GM19397 (cell line): ENCODE measurements at regions not wholly inside any gene's neighbourhood (a gene's known extent, or its start where the extent isn't known, plus 50 kb on each side); places are given as distances from the start of the nearest gene placed in this dataset.

ENCODE experiments used
- ATAC-seq: cut with Tn5 transposase; IDR thresholded peaks from one replicate; pipeline ENCODE4 v1.9.1; 2021; ENCODE audit warnings: mild to moderate bottlenecking, moderate library complexity; ENCODE audit not compliant: unreplicated experiment

GRCh38 chr5:164359260-164360255, 854.1 kb downstream of the MAT2B start:
- ATAC-seq, result peak; percentile 28

DNA sequence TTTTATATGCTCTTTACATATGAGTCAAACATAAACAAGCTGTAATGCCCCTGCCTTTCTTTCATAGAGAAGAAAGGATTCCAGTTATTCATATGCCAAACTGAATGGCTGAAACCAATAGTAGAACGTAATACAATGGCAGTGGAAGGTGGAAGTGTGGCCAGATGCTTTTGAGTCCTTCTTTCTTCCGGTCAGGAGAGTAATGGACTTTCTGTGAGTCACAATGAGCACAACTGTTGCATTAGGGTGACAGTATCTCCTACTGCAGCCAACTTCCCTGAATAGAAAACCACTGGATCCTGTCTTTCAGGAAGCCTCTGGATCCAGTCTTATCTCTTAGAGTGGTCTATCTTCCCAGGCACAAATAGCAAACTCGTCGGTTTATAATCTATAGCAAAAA, 855.2 kb downstream of the MAT2B start:
- no peak for ATAC-seq

DNA sequence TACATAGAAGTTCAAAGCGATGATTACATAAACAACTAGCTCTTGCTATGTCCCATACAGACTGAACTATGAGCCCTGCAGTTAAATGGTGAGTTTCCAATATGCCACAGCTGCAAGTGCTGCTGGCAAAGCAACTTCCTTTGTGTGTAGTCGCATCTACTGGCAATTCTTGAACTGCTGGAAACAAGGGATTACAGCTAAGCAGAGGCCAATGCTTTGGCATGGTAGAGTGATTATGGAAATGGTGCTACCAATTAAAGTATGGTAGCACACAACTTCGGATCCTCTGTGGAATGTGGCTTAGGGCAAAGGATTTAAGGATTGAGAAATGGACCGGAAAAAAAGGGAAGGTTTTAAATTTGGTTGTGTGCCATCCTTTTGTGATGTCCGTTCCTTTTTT, 856.6 kb downstream of the MAT2B start:
- no peak for ATAC-seq

GRCh38 chr5:164362835-164363234, 857.4 kb downstream of the MAT2B start:
- no peak for ATAC-seq

- no peak for ATAC-seq
These were observed 859.1 kb downstream of the MAT2B start for GRCh38 chr5:164364237-164365208.

GRCh38 chr5:164370841-164371240, 865.4 kb downstream of the MAT2B start:
- ATAC-seq, result no peak

- ATAC-seq, result no peak
These were observed 867.5 kb downstream of the MAT2B start for GRCh38 chr5:164372892-164373291.

DNA sequence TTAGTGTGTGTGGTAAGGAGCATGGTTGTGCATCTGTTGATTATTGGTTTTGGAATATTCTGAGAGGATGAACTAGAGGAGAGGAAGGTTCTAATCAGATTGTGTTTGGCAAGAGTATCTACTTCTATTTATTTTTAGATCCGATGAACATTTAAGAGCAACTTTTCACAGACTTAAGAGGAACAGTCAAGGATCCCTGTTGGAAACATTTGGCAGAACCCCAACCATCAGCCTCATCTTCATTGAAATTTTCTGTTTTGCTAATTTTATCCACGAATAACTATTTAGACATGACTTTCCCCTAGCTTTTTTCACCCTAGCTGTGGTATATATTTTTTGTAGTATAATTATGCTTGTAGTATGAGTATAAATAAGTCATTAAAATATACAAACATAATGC, 868.5 kb downstream of the MAT2B start:
- ATAC-seq, result no peak

- ATAC-seq, result no peak
These were observed 869.6 kb downstream of the MAT2B start for GRCh38 chr5:164375051-164375450.

DNA sequence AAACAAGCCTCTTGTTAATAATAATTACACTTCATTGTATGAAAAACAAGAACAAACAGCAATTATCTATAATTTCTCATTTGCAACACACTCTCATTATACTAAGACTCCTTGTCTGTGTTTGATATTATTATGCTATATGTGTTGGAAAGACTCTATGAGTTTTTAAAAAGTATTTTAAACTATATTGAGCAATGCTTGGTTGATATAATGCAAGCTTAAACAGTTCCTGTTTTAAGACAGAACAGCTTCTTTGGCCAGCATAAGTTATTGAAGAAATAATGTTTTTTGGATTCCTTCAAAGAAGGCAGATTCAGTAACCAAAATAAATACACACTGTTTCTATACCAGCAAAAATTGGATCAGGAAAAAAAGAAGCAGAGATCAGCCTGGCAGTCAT, 871.4 kb downstream of the MAT2B start:
- ATAC-seq, result no peak

DNA sequence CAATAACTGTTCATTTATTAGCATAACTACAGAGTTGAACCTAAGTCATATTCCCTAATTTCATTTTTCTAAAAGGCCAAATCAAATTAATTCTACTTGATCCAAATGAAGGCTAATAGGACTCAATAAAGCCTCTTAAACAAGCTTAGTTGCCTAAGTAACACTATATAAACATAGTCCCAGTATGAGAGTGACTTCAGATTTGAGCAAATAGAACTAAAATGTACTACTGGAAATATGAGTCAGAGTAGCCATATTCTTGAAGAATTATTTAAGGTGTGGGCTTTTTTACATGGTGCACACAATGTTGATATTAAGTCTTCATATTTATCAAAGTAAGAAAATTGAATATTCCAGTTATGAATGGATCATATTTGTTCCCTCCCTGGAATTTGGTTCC, 872.3 kb downstream of the MAT2B start:
- ATAC-seq, result no peak

DNA sequence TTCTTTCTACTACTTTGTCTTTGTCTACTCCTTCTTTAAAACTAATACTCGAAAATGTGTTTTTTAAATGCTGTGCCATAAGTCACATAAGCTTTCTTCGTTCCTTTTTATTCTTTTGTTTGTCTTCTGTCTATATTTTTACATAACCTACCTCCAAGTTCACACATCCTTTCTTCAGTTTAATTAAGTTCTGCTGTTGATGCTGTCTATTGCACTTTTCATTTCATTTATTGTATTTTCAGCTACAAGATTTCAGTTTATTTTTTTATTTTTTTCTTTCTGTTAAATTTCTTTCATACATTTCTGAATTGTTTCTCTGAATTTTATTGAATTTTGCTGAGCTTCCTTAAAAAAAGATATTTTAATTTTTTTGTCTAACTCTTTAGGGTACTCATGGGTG, 878.2 kb downstream of the MAT2B start:
- no peak for ATAC-seq

DNA sequence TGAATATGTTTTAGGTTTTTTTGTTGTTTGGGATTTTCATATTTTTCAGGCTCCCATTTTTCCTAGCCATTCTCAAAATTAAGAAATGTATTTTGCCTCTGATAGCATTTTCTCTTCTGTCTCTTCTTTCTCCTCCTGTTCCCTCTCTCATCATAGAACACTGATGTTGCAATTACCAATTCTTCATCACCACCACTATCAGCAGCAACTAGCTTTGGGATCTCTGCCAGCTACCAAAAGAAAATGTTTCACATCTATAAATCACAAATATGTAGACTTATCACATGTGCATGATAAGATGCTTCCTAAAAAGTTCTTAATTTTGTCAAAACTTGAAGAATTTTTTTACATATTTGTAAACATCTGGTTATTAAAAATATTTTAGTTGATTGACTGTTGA, 887.1 kb downstream of the MAT2B start:
- ATAC-seq, result no peak

DNA sequence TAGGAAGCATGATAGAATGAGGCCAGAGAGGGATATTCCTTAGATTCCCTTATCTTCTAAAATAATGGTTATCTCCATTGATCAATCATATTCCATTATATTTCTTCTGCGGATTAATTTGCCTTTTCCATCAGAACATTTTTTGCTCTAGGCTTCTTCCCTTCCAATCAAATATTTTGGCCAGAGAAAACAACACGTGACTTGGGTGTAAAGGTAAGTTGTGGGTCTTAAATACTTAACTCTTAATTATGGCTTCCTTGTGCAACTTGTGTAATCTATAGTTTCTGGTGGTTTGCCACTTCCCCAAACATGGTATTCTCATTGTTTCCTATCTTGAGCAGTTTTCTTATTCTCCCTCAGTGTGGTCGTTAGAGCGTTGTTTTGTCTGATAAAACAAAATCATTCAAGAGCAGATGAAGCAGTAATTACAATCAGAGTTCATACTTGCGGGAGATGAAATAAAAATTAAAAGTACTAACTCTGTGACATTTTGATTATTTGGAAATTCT, 889.3 kb downstream of the MAT2B start:
- ATAC-seq, result no peak

DNA sequence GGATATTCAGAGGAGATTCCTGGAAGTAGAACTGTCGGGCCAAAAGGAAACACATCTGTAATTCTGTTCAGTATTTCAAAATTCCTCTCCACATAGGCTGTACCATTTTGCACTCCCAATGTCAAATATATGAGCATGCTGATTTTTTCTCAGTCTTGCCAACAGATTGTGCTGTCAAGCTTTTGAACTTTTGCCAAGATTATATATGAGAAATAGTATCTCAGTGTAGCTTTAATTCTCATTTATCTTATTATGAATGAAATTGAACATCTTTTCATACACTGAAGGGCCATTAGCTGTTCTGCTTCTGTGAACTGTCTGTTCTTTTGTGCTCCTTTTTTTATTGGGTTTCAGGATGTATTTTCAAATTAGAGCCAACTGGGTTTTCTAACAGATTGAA, 907.1 kb downstream of the MAT2B start:
- no peak for ATAC-seq

DNA sequence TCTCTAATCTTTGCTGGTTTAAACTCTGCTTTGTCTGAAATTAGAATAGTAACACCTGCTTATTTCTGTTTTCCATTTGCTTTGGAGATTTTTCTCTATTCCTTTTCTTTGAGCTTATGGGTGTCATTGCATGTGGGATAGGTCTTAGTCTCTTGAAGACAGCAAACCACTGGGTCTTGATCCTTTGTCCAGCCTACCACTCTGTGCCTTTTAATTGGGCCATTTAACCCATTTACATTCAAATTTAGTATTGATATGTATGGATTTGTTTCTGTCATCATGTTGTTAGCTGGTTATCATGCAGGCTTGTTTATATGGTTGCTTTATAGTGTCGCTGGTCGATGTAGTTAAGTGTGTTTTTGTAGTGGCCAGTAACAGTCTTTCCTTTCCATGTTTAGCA, 914.7 kb downstream of the MAT2B start:
- no peak for ATAC-seq

DNA sequence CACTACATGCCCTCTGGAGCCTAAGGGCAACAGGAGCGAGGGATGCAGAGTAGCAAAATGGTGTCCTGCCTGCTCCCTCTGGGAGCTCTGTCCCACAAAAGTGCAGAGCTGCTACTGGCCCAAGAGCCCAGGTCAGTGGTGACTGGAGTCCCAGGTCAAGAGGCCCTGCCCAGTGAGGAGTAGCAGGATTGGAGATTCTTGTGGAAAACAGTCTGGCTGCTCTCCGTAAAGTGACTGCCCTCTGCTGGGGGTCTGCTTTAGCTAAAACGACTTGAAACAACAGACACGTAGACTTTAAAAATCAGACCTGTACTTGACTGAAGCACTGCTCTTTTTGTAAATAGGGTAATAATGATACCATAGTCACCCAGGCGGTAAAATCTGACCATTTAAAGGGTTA, 917.0 kb downstream of the MAT2B start:
- ATAC-seq, result no peak

DNA sequence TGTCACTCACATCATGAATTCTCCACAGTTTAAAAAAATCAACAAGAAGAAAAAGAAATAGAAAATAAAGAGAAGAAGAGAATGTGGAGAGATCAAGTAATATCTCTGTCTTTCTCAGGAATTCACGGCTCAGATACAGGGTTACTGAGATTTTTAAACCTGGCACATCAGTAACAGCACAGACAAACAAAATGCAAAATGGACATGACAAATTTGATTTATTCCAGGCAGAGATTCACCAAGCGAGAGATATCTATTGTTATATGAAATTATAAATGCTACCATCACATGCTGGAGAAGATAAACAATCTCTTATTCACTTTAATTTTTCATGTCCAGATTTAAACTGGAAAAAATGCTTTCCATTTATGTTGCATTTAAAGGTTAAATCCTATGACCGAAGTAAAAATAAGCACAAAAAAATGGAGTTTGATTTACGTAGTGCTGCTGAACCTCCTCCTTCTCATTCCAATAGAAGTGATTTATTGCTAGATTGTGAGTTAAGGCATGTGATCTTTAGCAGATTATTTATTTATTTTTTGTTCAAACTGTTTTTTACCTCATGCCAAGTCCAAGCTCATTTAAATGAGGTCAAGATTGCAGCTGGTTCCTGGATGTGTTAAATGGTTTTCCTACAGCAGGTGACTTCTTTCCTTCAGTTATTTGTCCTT, 926.4 kb downstream of the MAT2B start:
- no peak for ATAC-seq

DNA sequence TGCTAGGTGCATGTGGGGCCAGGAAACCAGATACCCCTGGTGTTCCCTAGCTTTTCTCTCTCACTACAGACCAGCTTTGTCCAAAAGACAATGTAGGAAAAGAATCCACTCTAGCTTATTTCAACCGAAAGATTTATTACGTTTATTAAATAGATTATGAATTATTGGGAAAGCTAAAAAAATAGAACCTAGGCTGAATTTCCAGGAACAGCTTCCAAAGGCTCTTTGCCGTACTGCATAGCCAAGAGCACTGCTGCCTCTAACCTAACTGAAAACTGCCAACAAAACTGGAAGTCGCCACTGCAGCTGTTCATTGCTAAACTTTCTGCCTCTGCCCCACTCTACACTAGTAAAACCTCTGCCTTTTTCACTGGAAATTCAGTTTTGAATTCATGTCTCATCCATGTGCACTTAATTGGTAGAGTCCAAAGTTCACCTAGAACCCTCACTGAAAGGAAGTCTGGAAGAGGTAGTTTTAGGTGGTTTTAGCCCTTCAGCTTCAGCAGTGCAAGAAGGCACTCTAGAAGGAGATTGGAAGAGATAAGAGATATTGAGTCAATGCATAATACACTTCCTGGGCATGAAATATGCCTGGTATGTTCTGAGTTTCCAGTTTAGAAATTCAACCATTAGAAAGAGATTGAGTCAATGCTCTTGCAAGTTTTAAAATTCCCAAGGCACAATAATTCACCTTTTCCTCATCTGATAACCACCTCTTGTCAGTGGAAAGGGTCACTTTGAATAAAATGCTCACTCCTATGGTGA, 927.9 kb downstream of the MAT2B start:
- no peak for ATAC-seq

DNA sequence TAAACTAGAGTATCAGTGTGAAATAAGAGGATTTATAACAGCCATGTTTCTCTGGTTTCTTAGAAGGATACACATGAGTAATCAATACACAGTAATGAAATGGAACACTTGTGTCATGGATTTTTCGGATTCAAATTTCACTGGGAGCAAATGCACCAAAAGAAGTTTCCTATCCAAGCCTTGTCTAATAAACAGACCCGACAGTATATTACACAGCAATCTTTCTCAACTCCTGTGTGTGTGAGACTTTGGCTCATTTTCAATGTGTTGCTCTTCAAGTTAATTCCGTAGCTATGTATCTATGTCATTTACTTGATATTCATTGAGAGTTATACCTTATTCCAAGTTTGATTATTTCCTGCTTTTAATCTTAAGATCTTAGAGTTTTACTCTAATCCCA, 930.2 kb downstream of the MAT2B start:
- no peak for ATAC-seq
